Hepatocyte (in vitro differentiated cells): ENCODE measurements at regions not wholly inside any gene's neighbourhood (a gene's known extent, or its start where the extent isn't known, plus 50 kb on each side); places are given as distances from the start of the nearest gene placed in this dataset.

Experiments used
- DNase-seq: peaks from one replicate; pipeline ENCODE4 v3.0.0-alpha.2; 2016; ENCODE audit warnings: low spot score
- H2AFZ ChIP-seq: fragments of 200-600 bp; sonication (generic); 2 replicates; pipeline ENCODE4 v1.6.0; 2016; ENCODE audit warnings: antibody characterized with exemption, mild to moderate bottlenecking
- H3K27ac ChIP-seq: fragments of 200-600 bp; sonication (generic); 2 replicates; pipeline ENCODE4 v1.5.1; 2016; ENCODE audit warnings: mild to moderate bottlenecking
- H3K27me3 ChIP-seq: fragments of 200-600 bp; sonication (generic); 2 replicates; pipeline ENCODE4 v1.6.1; 2016
- H3K36me3 ChIP-seq: fragments of 200-600 bp; sonication (generic); replicated peaks from 2 replicates; pipeline ENCODE4 v1.5.1; 2016; ENCODE audit warnings: low read depth; ENCODE audit not compliant: insufficient read depth
- H3K4me1 ChIP-seq: fragments of 200-600 bp; sonication (generic); 2 replicates; pipeline ENCODE4 v1.5.1; 2016; ENCODE audit warnings: mild to moderate bottlenecking, moderate library complexity; ENCODE audit not compliant: insufficient read depth
- H3K4me2 ChIP-seq: fragments of 200-600 bp; sonication (generic); 2 replicates; pipeline ENCODE4 v1.6.0; 2016
- H3K4me3 ChIP-seq: fragments of 200-600 bp; sonication (generic); 2 replicates; pipeline ENCODE4 v1.5.1; 2016; ENCODE audit warnings: mild to moderate bottlenecking
- H3K79me2 ChIP-seq: fragments of 200-600 bp; sonication (generic); 2 replicates; pipeline ENCODE4 v1.6.0; 2017; ENCODE audit warnings: mild to moderate bottlenecking
- H3K9me2 ChIP-seq: fragments of 200-600 bp; sonication (generic); replicated peaks from 2 replicates; pipeline ENCODE4 v1.6.0; 2017; ENCODE audit warnings: mild to moderate bottlenecking; ENCODE audit not compliant: insufficient read depth
- H3K9me3 ChIP-seq: fragments of 200-600 bp; sonication (generic); 2 replicates; pipeline ENCODE4 v1.5.1; 2016; ENCODE audit warnings: low read depth, mild to moderate bottlenecking
- H4K20me1 ChIP-seq: fragments of 200-600 bp; sonication (generic); 2 replicates; pipeline ENCODE4 v1.6.0; 2016; ENCODE audit warnings: mild to moderate bottlenecking; ENCODE audit not compliant: insufficient read depth, poor library complexity, severe bottlenecking
- EZH2 ChIP-seq: fragments of 200-600 bp; sonication (generic); IDR thresholded peaks from 2 replicates; pipeline ENCODE4 v1.6.1; 2016; ENCODE audit warnings: antibody characterized with exemption, mild to moderate bottlenecking, borderline replicate concordance
- EZH2phosphoT487 ChIP-seq: fragments of 200-600 bp; sonication (generic); IDR thresholded peaks from one replicate; pipeline ENCODE4 v1.6.1; 2018; ENCODE audit warnings: antibody characterized with exemption, mild to moderate bottlenecking, low read depth, moderate library complexity; ENCODE audit not compliant: unreplicated experiment, severe bottlenecking
- WGBS: methylation state at CpG from one replicate; pipeline ENCODE4 v1.1.6; 2016; ENCODE audit warnings: low lambda C conversion rate; ENCODE audit errors: missing lambda C conversion rate; 5-methylcytosine and 5-hydroxymethylcytosine counted together
- TF ChIP-seq, protein P1 (sequence below): fragments of 200-600 bp; sonication (generic); IDR thresholded peaks from 2 replicates; pipeline ENCODE4 v1.5.1; 2016; ENCODE audit warnings: antibody characterized with exemption, mild to moderate bottlenecking; ENCODE audit not compliant: poor library complexity

DNA sequence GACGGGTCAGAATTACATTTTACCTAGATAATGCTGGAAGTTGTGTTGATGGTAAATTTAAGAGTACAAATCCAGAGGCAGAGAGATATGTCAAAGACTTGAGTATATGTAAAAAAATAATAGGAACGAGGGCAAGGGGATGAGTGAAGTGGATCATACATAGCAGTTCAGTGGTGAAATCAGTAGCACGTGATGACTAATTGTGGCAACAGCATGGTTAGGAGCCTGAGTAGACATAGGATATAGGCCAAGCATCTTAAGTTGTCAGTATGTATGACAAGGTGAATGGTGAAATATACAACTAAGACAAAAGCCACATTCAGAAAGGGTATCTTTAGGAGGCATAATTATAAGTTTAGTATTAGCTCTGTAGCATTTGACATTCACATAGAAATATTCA lies 826.5 kb upstream of the PIK3C3 start:
- no peaks in the 10 kb centered on the region for H3K27me3 ChIP-seq
- H3K9me2 ChIP-seq: no peaks in the 10 kb centered on the region
- TF ChIP-seq, protein P1, sequence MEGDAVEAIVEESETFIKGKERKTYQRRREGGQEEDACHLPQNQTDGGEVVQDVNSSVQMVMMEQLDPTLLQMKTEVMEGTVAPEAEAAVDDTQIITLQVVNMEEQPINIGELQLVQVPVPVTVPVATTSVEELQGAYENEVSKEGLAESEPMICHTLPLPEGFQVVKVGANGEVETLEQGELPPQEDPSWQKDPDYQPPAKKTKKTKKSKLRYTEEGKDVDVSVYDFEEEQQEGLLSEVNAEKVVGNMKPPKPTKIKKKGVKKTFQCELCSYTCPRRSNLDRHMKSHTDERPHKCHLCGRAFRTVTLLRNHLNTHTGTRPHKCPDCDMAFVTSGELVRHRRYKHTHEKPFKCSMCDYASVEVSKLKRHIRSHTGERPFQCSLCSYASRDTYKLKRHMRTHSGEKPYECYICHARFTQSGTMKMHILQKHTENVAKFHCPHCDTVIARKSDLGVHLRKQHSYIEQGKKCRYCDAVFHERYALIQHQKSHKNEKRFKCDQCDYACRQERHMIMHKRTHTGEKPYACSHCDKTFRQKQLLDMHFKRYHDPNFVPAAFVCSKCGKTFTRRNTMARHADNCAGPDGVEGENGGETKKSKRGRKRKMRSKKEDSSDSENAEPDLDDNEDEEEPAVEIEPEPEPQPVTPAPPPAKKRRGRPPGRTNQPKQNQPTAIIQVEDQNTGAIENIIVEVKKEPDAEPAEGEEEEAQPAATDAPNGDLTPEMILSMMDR: no peak
- TF ChIP-seq EZH2phosphoT487: no peak
- no peak for TF ChIP-seq EZH2
- no peaks in the 10 kb centered on the region for H3K36me3 ChIP-seq
- no peak overlapping the region for H3K27ac ChIP-seq
- DNase-seq: no peak
- 88% methylated on average over 3 of the region's 3 CpGs for WGBS
- no peaks in the 10 kb centered on the region for H3K4me1 ChIP-seq
- no peaks in the 10 kb centered on the region for H4K20me1 ChIP-seq
- H3K4me2 ChIP-seq: no peak overlapping the region
- no peaks in the 10 kb centered on the region for H3K79me2 ChIP-seq
- H3K4me3 ChIP-seq: no peak overlapping the region
- H2AFZ ChIP-seq: no peak overlapping the region
- no peaks in the 10 kb centered on the region for H3K9me3 ChIP-seq

DNA sequence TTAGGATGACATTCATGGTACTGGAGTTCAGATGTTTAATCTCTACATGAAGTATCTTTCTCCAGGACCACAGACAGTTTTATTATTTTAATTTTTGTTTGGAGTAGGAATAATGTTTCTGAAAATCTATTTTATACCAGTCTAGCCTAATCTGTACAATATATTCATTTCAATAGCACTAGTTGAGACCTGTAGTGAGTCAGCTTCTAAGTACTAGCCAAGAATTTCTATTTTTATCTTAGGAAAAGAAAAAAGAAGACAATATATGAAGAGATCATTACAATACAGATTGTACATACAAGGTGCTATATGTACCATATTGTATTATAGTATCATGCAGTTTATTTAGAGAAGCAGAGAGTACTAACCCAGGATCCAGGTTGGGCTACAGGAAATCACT lies 826.9 kb upstream of the PIK3C3 start:
- H2AFZ ChIP-seq: no peak overlapping the region
- no peaks in the 10 kb centered on the region for H3K4me1 ChIP-seq
- no peaks in the 10 kb centered on the region for H4K20me1 ChIP-seq
- no peaks in the 10 kb centered on the region for H3K9me2 ChIP-seq
- H3K79me2 ChIP-seq: no peaks in the 10 kb centered on the region
- no peak overlapping the region for H3K4me3 ChIP-seq
- no peaks in the 10 kb centered on the region for H3K27me3 ChIP-seq
- no peak overlapping the region for H3K4me2 ChIP-seq
- H3K9me3 ChIP-seq: no peaks in the 10 kb centered on the region
- TF ChIP-seq EZH2 (no peak), EZH2phosphoT487 (no peak)
- TF ChIP-seq, protein P1: no peak
- DNase-seq: no peak
- H3K27ac ChIP-seq: no peak overlapping the region
- H3K36me3 ChIP-seq: no peaks in the 10 kb centered on the region

DNA sequence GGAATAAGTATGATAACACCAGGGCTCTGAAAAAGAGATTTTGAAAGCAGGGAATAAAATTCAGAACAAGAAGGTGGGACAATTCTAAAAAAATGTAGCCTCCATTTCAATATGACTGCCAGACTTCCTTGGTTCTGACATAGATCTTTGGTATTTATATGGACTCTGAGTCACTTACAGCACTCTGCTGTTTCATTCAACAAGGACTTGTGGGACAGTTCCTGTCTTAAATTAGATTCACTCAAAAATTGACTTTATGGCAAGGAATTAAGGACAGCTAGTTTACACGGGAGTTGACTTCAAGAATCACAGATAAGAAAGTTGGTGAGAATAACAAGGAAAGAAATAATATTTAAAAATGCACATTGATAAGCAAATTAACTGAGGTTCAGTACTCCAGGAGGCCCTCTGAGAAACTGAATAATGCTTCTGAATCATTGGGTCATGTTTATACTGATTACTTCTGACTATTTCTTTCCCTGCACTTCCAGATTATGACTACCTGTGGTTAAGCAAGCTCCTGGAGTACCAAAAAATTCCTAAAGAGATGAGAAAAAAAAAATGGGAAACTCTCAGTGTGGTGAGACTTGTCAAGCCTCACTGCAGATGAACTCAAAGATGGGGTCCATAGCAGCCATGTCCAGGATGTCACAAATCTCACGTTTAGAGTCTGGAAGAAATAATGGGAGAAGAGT lies 828.3 kb upstream of the PIK3C3 start:
- Histone ChIP-seq H3K4me1 (no peaks in the 10 kb centered on the region), H3K9me2 (no peaks in the 10 kb centered on the region), H3K27ac (peak overlapping the region; percentile 60), H2AFZ (peak overlapping the region; percentile 33), H3K36me3 (no peaks in the 10 kb centered on the region), H3K9me3 (no peaks in the 10 kb centered on the region), H4K20me1 (no peaks in the 10 kb centered on the region), H3K27me3 (no peaks in the 10 kb centered on the region), H3K4me3 (no peak overlapping the region), H3K4me2 (no peak overlapping the region), H3K79me2 (no peaks in the 10 kb centered on the region)
- DNase-seq: no peak
- WGBS: 64% methylated on average over 2 of the region's 2 CpGs
- TF ChIP-seq EZH2 (no peak), EZH2phosphoT487 (no peak)
- TF ChIP-seq, protein P1: no peak
